GM19238 (cell line): ENCODE measurements at regions not wholly inside any gene's neighbourhood (a gene's known extent, or its start where the extent isn't known, plus 50 kb on each side); places are given as distances from the start of the nearest gene placed in this dataset.

ENCODE experiments used
- DNase-seq: peaks from one replicate; pipeline ENCODE4 v3.0.0; 2011; ENCODE audit warnings: low spot score; ENCODE audit not compliant: insufficient read length

- no peak for DNase-seq
Measured at GRCh38 chr15:96106628-96107027, 223.9 kb upstream of the NR2F2 start.

GRCh38 chr15:96107916-96108315 lies 222.6 kb upstream of the NR2F2 start:
- no peak for DNase-seq

GRCh38 chr15:96108405-96108804 lies 222.1 kb upstream of the NR2F2 start:
- DNase-seq, result no peak

DNA sequence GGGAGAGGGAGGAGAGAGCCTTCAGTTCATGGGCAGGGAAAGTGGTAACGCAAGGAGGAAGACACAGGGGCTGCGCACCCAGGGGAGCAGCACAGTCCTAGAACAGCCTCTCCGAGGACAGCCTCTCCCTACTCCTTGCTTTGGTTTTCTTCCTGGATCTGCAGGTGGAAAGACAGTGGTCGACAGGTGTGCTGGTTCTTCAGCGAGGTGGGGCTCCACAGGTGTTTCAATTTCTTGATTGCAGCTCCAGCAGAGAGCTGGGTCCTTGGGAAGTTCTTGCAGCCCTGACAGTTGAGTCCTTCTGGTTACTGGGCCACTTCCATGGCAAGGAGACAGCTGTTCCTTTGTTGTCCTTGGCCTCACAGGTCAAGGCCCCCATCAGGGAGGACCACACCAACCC lies 220.7 kb upstream of the NR2F2 start:
- no peak for DNase-seq

DNA sequence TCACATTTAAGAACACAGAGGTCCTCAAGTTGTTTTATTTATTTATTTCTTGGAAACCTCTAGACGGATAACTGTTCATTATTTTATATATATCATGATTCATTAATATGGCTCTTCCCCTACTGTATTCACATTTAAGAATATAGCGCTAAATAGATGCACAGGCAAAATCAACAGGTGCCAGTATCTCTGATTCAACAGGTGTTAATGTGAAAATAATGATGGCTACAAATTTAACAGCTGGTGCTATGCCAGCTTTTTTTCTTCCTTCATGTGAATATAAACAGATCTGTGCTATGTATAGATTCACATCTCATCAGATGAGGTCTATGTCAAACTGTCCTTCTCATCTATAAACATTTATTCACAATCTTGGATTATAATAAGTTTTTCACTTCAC lies 218.5 kb upstream of the NR2F2 start:
- DNase-seq, result no peak

GRCh38 chr15:96115642-96116041 lies 214.9 kb upstream of the NR2F2 start:
- no peak for DNase-seq

- DNase-seq, result no peak
Measured at GRCh38 chr15:96117270-96117669, 213.2 kb upstream of the NR2F2 start.

DNA sequence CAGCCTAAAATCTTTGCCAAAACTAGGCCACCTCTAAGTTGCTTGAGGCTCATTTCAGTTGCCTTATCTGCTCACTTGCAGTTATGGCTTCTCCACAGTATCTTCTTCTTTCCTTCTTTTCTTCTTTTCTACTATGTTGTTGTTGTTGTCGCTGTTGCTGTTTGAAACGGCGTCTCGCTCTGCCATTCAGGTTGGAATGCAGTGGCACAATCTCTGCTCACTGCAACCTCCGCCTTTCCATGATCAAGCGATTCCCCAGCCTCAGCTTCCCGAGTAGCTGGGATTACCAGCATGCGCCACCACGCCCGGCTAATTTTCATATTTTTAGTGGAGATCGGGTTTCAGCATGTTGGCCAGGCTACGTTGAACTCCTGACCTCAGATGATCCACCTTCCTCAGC lies 210.8 kb upstream of the NR2F2 start:
- no peak for DNase-seq

DNA sequence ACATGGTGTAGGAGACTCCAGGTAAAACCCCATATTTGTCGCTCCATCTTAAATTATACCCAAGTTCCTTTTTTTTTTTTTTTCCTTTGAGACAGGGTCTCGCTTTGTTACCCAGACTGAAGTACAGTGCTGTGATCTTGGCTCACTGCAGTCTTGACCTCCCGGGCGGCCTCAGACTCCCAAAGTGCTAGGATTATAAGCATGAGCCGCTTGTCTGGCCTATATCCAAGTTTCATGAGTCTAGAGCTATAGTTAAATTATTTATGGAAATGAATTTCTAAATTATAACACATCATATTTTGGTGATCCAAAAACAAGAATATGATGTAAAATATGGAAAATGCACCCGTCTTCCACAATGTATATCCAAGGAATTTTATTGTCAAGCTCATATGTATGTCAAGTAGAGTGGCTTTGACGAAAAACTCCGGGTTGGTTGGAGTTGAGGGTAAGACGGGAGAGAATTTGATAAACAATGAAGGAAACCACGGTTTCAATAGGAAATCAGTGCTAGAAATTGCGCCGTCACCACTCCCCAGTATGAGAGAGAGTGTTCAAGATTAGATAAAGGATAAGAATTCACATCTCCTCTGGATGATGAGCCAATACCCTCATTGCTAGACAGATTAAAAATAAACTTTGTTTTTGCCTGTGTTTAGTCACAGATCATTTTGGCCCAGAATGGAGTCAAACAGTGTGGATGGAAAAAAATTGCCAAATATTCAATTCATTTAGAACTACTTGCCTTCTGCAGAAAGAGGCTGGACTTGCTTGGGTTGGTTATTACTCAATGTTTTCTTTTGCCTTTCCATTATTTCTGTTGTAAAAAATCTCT lies 209.2 kb upstream of the NR2F2 start:
- no peak for DNase-seq

DNA sequence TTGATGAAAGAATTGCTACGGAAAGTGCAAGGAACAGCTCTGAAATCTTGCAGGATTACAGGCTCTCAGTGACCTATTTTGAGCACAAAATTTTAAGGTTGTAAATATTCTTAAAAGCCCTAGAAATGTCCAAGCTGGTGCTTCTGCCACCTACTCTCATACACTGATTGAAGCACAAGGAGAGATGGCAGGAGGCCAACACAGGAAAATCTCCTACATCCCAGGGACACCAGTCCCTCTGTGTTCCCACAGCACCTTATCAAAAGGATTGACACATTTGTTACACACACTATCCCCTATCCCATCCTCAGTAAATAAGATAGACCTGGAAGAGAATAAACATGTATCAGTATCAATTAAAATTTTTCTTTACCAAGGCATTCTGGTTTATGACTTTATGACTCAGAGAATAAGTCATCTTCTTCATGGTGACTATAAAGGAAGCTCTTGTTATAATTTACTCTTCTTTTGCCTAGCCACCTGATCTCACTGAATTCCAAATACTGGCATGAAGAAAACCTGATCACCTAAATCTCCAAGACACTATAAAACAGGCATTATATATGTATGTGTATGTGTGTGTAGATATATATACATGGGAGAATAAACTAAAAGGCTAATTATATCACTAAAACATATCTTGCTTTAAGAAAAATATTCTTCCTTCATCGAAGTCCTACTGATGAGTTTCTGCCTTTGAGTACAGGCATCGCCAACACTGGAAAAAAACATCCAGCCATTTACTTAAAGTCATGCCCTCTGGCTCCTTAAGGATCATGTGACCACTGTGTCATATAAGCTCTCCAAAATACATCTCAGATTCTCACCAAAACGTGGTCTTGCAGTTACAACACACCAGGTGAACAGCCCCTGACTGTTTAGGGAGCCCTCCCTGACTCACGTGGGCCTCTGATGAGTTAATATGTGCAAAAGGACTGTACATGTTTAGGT lies 208.1 kb upstream of the NR2F2 start:
- no peak for DNase-seq

GRCh38 chr15:96123028-96123400 lies 207.5 kb upstream of the NR2F2 start:
- DNase-seq, result no peak

DNA sequence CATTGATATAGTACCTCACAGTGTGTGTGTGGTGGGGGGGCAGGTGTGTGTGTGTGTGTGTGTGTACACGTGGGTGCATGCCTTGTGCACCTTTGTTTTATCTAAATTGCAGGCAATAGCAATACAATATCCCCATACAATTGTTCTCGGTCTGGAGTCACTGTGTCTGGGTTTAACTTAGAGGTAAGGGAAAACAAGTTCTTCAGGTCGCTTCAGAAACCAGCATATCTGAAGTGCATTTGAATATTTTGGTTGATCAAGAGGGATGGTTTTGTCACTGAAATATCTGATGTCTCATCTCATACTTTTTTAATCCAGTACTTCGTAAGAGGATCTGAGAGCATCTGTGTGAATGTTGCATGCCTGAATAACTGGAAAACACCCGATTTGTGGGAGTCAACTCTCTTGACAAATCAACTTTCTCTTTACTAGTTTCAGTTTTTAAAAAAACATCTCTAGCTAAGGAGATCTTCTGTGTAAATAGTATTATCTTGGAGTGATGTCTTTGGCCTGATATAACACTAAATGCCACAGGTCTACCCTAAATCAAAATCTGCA lies 206.8 kb upstream of the NR2F2 start:
- DNase-seq, result no peak

GRCh38 chr15:96124436-96124835 lies 206.1 kb upstream of the NR2F2 start:
- DNase-seq, result no peak

GRCh38 chr15:96125721-96126415 lies 204.6 kb upstream of the NR2F2 start:
- DNase-seq, result no peak

GRCh38 chr15:96126859-96127258 lies 203.6 kb upstream of the NR2F2 start:
- DNase-seq, result no peak

- no peak for DNase-seq
Measured at GRCh38 chr15:96130734-96131133, 199.8 kb upstream of the NR2F2 start.

- no peak for DNase-seq
Measured at GRCh38 chr15:96132126-96132525, 198.4 kb upstream of the NR2F2 start.

DNA sequence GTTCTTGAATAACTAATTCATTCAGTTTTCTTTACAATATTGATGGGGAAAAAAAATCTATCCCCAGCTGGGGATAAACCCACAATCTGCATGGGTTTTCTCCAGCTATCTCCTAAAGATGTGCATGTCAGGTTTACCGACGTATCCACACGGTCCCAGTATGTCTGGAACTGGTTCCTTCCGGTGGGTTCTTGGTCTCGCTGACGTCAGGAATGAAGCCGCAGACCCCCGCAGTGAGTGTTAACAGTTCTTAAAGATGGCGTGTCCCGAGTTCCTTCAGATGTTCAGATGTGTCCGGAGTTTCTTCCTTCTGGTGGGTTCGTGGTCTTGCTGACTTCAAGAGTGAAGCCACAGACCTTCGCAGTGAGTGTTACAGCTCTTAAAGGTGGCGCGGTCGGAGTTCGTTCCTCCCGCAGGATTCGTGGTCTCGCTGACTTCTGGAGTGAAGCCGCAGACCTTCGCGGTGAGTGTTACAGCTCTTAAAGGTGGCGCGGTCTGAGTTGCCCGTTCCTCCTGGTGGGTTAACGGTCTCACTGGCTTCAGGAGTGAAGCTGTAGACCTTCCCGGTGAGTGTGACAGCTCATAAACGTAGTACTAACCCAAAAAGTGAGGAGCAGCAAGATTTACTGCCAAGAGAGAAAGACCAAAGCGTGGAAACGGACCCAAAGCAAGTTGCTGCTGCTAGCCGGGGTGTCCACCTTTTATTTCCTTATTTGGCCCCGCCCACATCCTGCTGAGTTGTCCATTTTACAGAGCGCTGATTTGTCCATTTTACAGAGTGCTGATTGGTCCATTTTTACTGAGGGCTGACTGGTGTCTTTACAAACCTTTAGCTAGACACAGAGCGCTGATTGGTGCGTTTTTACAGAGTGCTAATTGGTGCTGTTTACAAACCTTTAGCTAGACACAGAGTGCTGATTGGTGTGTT lies 195.1 kb upstream of the NR2F2 start:
- no peak for DNase-seq

DNA sequence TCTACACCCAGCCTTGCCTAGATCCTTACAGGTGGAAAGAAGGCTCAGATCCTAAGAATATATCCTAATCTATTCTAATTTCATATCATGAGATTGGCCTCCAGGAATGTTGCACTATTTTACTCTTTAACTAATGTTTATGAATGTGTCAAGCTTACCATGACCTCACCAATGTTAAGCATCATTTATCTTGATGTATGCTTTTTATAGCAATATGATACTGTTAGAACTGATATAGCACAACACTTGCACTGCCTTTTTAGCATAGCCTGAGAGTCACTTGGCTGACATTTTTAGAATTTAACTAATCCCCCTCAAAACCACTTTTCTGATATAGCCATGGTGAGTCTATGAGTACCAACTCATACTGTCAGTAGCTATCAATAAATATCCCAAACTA lies 191.5 kb upstream of the NR2F2 start:
- DNase-seq, result no peak

- DNase-seq, result no peak
Measured at GRCh38 chr15:96142498-96142897, 188.0 kb upstream of the NR2F2 start.
